ENCODE measurements at regions not wholly inside any gene's neighbourhood (a gene's known extent, or its start where the extent isn't known, plus 50 kb on each side); places are given as distances from the start of the nearest gene placed in this dataset.

DNA sequence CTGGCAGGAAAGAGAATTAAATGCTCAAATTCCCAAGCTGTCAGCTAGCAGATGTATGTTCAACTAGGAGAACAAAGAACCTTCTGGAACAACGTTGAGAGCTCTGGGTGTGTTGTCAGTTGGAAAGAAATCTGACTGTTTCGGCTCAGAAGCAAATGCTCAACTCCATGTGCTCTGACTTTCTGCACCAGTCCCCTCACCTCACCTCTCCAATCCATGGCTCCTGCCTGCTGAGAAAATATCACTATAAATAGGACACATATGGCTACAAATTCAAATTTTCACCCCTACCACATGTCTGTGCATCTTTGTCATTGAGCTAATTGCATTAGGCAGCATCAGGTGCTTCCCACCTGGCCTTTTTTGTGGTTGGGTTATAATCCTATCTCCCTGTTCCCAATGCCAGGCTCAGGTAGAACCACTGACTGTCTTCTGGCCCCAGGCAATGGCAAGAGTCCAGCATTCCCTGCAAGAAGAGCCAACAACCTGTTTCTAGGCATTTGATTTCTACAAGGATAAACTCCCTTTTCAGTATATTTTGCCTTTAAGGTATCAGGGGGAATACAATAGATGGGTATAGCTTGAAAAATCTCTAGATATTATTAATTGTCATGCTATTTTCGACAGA, 142.6 kb upstream of the LSM8 start:
- TF ChIP-seq, protein P1, sequence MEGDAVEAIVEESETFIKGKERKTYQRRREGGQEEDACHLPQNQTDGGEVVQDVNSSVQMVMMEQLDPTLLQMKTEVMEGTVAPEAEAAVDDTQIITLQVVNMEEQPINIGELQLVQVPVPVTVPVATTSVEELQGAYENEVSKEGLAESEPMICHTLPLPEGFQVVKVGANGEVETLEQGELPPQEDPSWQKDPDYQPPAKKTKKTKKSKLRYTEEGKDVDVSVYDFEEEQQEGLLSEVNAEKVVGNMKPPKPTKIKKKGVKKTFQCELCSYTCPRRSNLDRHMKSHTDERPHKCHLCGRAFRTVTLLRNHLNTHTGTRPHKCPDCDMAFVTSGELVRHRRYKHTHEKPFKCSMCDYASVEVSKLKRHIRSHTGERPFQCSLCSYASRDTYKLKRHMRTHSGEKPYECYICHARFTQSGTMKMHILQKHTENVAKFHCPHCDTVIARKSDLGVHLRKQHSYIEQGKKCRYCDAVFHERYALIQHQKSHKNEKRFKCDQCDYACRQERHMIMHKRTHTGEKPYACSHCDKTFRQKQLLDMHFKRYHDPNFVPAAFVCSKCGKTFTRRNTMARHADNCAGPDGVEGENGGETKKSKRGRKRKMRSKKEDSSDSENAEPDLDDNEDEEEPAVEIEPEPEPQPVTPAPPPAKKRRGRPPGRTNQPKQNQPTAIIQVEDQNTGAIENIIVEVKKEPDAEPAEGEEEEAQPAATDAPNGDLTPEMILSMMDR (conservative IDR thresholded peaks at IDR 0.05) = no peak
- Histone ChIP-seq H3K36me3 (ENCODE audit: control insufficient read depth, insufficient read depth, low read length) (no peaks in the 10 kb centered on the region), H3K27me3 (ENCODE audit: control insufficient read depth, insufficient read depth, low read length, poor library complexity, severe bottlenecking) (no peaks in the 10 kb centered on the region), H3K4me3 (ENCODE audit: low read length) (no peak overlapping the region), H3K9me3 (ENCODE audit: control insufficient read depth, low read length) (no peaks in the 10 kb centered on the region), H3K9ac (ENCODE audit: extremely low read depth, low read length, poor library complexity, severe bottlenecking) (no peak overlapping the region), H3K27ac (ENCODE audit: low read depth, low read length) (no peak overlapping the region), H3K4me1 (ENCODE audit: control insufficient read depth, insufficient read depth, low read length) (no peaks in the 10 kb centered on the region)
- H3K4me3 Mint-ChIP-seq = no peak overlapping the region
- WGBS, 2 experiments (ENCODE audit: insufficient coverage in 1 of 2, insufficient read length in 1 of 2) = 84 to 90% methylated on average over 2 to 3 of the region's 3 CpGs
- no peak for DNase-seq
- no peak overlapping the region for H3K27ac Mint-ChIP-seq
- no peaks in the 10 kb centered on the region for H3K4me1 Mint-ChIP-seq
- no peaks in the 10 kb centered on the region for H3K9me3 Mint-ChIP-seq
- no peaks in the 10 kb centered on the region for H3K36me3 Mint-ChIP-seq (ENCODE audit: low read depth)
- H3K27me3 Mint-ChIP-seq (ENCODE audit: insufficient read depth) = no peaks in the 10 kb centered on the region

DNA sequence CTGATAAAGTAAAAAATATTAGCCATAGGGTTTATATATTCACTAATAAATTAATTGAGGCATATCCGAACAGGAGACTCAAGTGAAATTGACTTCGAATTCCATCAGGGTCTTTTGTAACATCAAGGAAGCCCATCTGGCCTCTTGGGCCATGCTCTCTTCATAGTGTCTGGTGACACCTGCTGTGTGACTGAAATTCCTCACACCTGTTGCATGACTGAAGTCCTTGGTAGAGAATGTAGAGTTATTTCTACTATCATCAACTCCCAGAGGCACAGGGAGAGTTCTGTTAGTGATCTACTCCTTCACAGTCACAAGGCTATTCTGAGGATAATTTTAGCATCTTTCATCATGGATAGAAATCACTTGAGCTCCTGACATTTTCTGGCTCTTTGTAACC, 138.3 kb upstream of the LSM8 start:
- Histone ChIP-seq H3K27me3 (ENCODE audit: control insufficient read depth, insufficient read depth, low read length, poor library complexity, severe bottlenecking) (no peaks in the 10 kb centered on the region), H3K9ac (ENCODE audit: extremely low read depth, low read length, poor library complexity, severe bottlenecking) (no peak overlapping the region), H3K4me1 (ENCODE audit: control insufficient read depth, insufficient read depth, low read length) (no peaks in the 10 kb centered on the region), H3K27ac (ENCODE audit: low read depth, low read length) (no peak overlapping the region), H3K4me3 (ENCODE audit: low read length) (no peak overlapping the region), H3K36me3 (ENCODE audit: control insufficient read depth, insufficient read depth, low read length) (no peaks in the 10 kb centered on the region), H3K9me3 (ENCODE audit: control insufficient read depth, low read length) (no peaks in the 10 kb centered on the region)
- no peak for DNase-seq
- WGBS, 2 experiments (ENCODE audit: insufficient coverage in 1 of 2, insufficient read length in 1 of 2) = 91% methylated on average over 2 of the region's 2 CpGs; no CpG with 5 or more reads in 1 of the 2 experiments
- Mint-ChIP-seq H3K9me3 (no peaks in the 10 kb centered on the region), H3K27me3 (ENCODE audit: insufficient read depth) (no peaks in the 10 kb centered on the region), H3K4me1 (no peaks in the 10 kb centered on the region), H3K4me3 (no peak overlapping the region), H3K36me3 (ENCODE audit: low read depth) (no peaks in the 10 kb centered on the region), H3K27ac (no peak overlapping the region)
- TF ChIP-seq, protein P1 (conservative IDR thresholded peaks at IDR 0.05) = no peak

DNA sequence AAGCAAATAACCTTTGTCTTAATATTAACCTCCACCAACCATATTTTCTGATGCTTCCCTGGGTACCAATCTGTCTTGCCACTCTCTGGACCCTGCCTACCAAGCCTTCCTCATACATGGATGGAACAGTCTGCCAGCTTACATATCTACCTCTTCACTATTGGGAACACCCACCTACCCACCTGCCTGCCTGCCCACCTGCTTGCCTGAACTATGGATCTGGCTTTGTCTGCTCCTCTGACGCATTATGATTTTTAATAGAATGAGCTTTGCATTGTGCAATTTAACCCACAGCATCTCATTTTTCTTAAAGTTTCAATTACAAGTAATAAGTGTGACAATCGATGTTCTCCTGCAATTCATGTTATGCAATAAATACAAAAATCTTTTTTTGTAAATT, 137.9 kb upstream of the LSM8 start:
- Histone ChIP-seq H3K4me1 (ENCODE audit: control insufficient read depth, insufficient read depth, low read length) (no peaks in the 10 kb centered on the region), H3K9me3 (ENCODE audit: control insufficient read depth, low read length) (no peaks in the 10 kb centered on the region), H3K4me3 (ENCODE audit: low read length) (no peak overlapping the region), H3K27me3 (ENCODE audit: control insufficient read depth, insufficient read depth, low read length, poor library complexity, severe bottlenecking) (no peaks in the 10 kb centered on the region), H3K27ac (ENCODE audit: low read depth, low read length) (no peak overlapping the region), H3K36me3 (ENCODE audit: control insufficient read depth, insufficient read depth, low read length) (no peaks in the 10 kb centered on the region), H3K9ac (ENCODE audit: extremely low read depth, low read length, poor library complexity, severe bottlenecking) (no peak overlapping the region)
- H3K9me3 Mint-ChIP-seq = no peaks in the 10 kb centered on the region
- H3K4me3 Mint-ChIP-seq = no peak overlapping the region
- no peaks in the 10 kb centered on the region for H3K4me1 Mint-ChIP-seq
- H3K36me3 Mint-ChIP-seq (ENCODE audit: low read depth) = no peaks in the 10 kb centered on the region
- WGBS, 2 experiments (ENCODE audit: insufficient coverage in 1 of 2, insufficient read length in 1 of 2) = 82 to 86% methylated on average over 1 to 2 of the region's 2 CpGs
- no peak for DNase-seq
- no peak overlapping the region for H3K27ac Mint-ChIP-seq
- TF ChIP-seq, protein P1 (conservative IDR thresholded peaks at IDR 0.05) = no peak
- no peaks in the 10 kb centered on the region for H3K27me3 Mint-ChIP-seq (ENCODE audit: insufficient read depth)
